DND-41 (cell line): ENCODE measurements at regions not wholly inside any gene's neighbourhood (a gene's known extent, or its start where the extent isn't known, plus 50 kb on each side); places are given as distances from the start of the nearest gene placed in this dataset.
"Not testable (repeated sequence)": the region's sequence is repeated elsewhere in the genome, so short reads cannot be mapped to it uniquely, and the experiment has no call there.

Experiments used
- ATAC-seq: fragments of 200-7000 bp; cut with Tn5 transposase; 3 replicates; pipeline ENCODE4 v1.9.1; 2021; ENCODE audit warnings: low read depth; ENCODE audit not compliant: insufficient read depth
- DNase-seq: peaks from one replicate; pipeline ENCODE4 v3.0.0-alpha.2; 2020
- H2AFZ ChIP-seq: 2 replicates; pipeline ENCODE4 v1.6.0; 2012; ENCODE audit warnings: low read depth, low read length
- H3K27ac ChIP-seq: 2 replicates; pipeline ENCODE4 v1.5.1; 2012; ENCODE audit warnings: low read length, inconsistent platforms
- H3K27me3 ChIP-seq: fragments of 200-600 bp; sonication (generic); 2 replicates; pipeline ENCODE4 v1.6.0; 2012; ENCODE audit warnings: low read length, mild to moderate bottlenecking, inconsistent platforms; ENCODE audit not compliant: insufficient read depth, poor library complexity
- H3K36me3 ChIP-seq: 2 replicates; pipeline ENCODE4 v1.5.1; 2012; ENCODE audit warnings: low read length, inconsistent platforms; ENCODE audit not compliant: insufficient read depth
- H3K4me1 ChIP-seq: 2 replicates; pipeline ENCODE4 v1.5.1; 2012; ENCODE audit warnings: mild to moderate bottlenecking, low read length; ENCODE audit not compliant: insufficient read depth
- H3K4me2 ChIP-seq: 2 replicates; pipeline ENCODE4 v1.6.0; 2012; ENCODE audit warnings: mild to moderate bottlenecking, moderate library complexity, low read length, inconsistent platforms; ENCODE audit not compliant: insufficient read depth
- H3K4me3 ChIP-seq, 2 experiments: fragments of 200-600 bp in 1 of 2; shearing (Covaris generic) in 1 of 2; 2 replicates each; pipeline ENCODE4 v1.5.1; 2012 to 2016; ENCODE audit warnings: inconsistent platforms in 2 of 2, low read length in 2 of 2, mild to moderate bottlenecking in 2 of 2, low read depth in 1 of 2, moderate library complexity in 1 of 2
- H3K79me2 ChIP-seq: 2 replicates; pipeline ENCODE4 v1.6.0; 2012; ENCODE audit warnings: low read length, inconsistent platforms; ENCODE audit not compliant: insufficient read depth
- H3K9ac ChIP-seq: 2 replicates; pipeline ENCODE4 v1.6.0; 2012; ENCODE audit warnings: low read depth, mild to moderate bottlenecking, inconsistent platforms, low read length, moderate library complexity
- H3K9me3 ChIP-seq: 2 replicates; pipeline ENCODE4 v1.5.1; 2012; ENCODE audit warnings: low read length, moderate library complexity, mild to moderate bottlenecking, inconsistent platforms; ENCODE audit not compliant: insufficient read depth, severe bottlenecking
- H4K20me1 ChIP-seq: 2 replicates; pipeline ENCODE4 v1.6.0; 2012; ENCODE audit warnings: low read length; ENCODE audit not compliant: insufficient read depth
- CTCF ChIP-seq: IDR thresholded peaks from 2 replicates; pipeline ENCODE4 v1.5.1; 2012; ENCODE audit warnings: borderline replicate concordance, low read length, moderate library complexity, mild to moderate bottlenecking; ENCODE audit not compliant: poor library complexity, severe bottlenecking; ENCODE audit errors: extremely low read depth
- EZH2 ChIP-seq: IDR thresholded peaks from 3 replicates; pipeline ENCODE4 v1.6.1; 2012; ENCODE audit warnings: borderline replicate concordance, low read depth, mild to moderate bottlenecking, moderate library complexity, low read length, inconsistent platforms; ENCODE audit not compliant: severe bottlenecking

- Histone ChIP-seq H4K20me1 (no peaks in the 10 kb centered on the region), H3K4me3 (no peak overlapping the region), H3K79me2 (no peaks in the 10 kb centered on the region), H3K36me3 (no peaks in the 10 kb centered on the region), H3K27me3 (peaks cover 6% of the 10 kb centered on the region), H3K9me3 (no peaks in the 10 kb centered on the region), H2AFZ (no peak overlapping the region), H3K4me2 (no peak overlapping the region), H3K4me1 (peaks cover 10% of the 10 kb centered on the region), H3K9ac (no peak overlapping the region), H3K27ac (no peak overlapping the region)
- no peak for ATAC-seq
- no peak for TF ChIP-seq EZH2
- TF ChIP-seq CTCF, result no peak
- DNase-seq, result no peak
Observed at GRCh38 chr5:54793468-54794134, 191.8 kb downstream of the ESM1 start.

GRCh38 chr5:54792611-54793404 is 192.6 kb downstream of the ESM1 start:
- H2AFZ ChIP-seq, result no peak overlapping the region
- H3K4me1 ChIP-seq, result peaks cover 10% of the 10 kb centered on the region
- ATAC-seq, result no peak
- no peak overlapping the region for H3K9ac ChIP-seq
- no peaks in the 10 kb centered on the region for H3K36me3 ChIP-seq
- no peaks in the 10 kb centered on the region for H3K9me3 ChIP-seq
- TF ChIP-seq CTCF, result no peak
- no peak for TF ChIP-seq EZH2
- H3K27ac ChIP-seq, result no peak overlapping the region
- DNase-seq, result no peak
- H3K27me3 ChIP-seq, result peaks cover 6% of the 10 kb centered on the region
- H3K4me2 ChIP-seq, result no peak overlapping the region
- no peaks in the 10 kb centered on the region for H3K79me2 ChIP-seq
- H4K20me1 ChIP-seq, result no peaks in the 10 kb centered on the region
- no peak overlapping the region for H3K4me3 ChIP-seq

GRCh38 chr5:54787910-54788309 is 197.5 kb downstream of the ESM1 start:
- H3K9ac ChIP-seq, ATAC-seq, H3K4me1 ChIP-seq, H4K20me1 ChIP-seq, H3K9me3 ChIP-seq, H2AFZ ChIP-seq, H3K79me2 ChIP-seq, H3K4me2 ChIP-seq, H3K27ac ChIP-seq, H3K27me3 ChIP-seq, H3K36me3 ChIP-seq, DNase-seq, H3K4me3 ChIP-seq: not testable (repeated sequence)

- no peaks in the 10 kb centered on the region for H3K27me3 ChIP-seq
- H3K9ac ChIP-seq, result no peak overlapping the region
- no peaks in the 10 kb centered on the region for H3K36me3 ChIP-seq
- H3K4me2 ChIP-seq, result no peak overlapping the region
- TF ChIP-seq EZH2 (no peak), CTCF (no peak)
- H4K20me1 ChIP-seq, result no peaks in the 10 kb centered on the region
- no peak overlapping the region for H3K27ac ChIP-seq
- no peaks in the 10 kb centered on the region for H3K9me3 ChIP-seq
- no peaks in the 10 kb centered on the region for H3K79me2 ChIP-seq
- DNase-seq (no peak), ATAC-seq (no peak)
- H3K4me1 ChIP-seq, result no peaks in the 10 kb centered on the region
- no peak overlapping the region for H3K4me3 ChIP-seq
- no peak overlapping the region for H2AFZ ChIP-seq
Observed at GRCh38 chr5:54785729-54786591, 199.4 kb downstream of the ESM1 start.
